GM10248 (cell line): ENCODE measurements at regions not wholly inside any gene's neighbourhood (a gene's known extent, or its start where the extent isn't known, plus 50 kb on each side); places are given as distances from the start of the nearest gene placed in this dataset.
"Not testable (repeated sequence)": the region's sequence is repeated elsewhere in the genome, so short reads cannot be mapped to it uniquely, and the experiment has no call there.

Source experiments
- CTCF ChIA-PET: fragments of 300-600 bp; sonication (Branson Sonifier 250); formaldehyde crosslinking; extraction: SDS; loops from one replicate; lab custom pipeline; 2021; ENCODE audit warnings: antibody characterized with exemption; lab: Yijun Ruan, JAX
- POLR2A ChIA-PET: fragments of 350-650 bp; sonication (Branson Sonifier 250); formaldehyde crosslinking; extraction: SDS; loops from one replicate; lab custom pipeline; 2020; ENCODE audit warnings: antibody characterized with exemption; lab: Yijun Ruan, JAX
- DNase-seq: peaks from one replicate; pipeline ENCODE4 v3.0.0; 2012; ENCODE audit errors: extremely low spot score
- TF ChIP-seq, protein P1 (sequence below): IDR thresholded peaks from 2 replicates; pipeline ENCODE4 v1.5.1; 2012; ENCODE audit warnings: mild to moderate bottlenecking, low read depth; ENCODE audit errors: extremely low read depth, missing control alignments, control extremely low read depth

DNA sequence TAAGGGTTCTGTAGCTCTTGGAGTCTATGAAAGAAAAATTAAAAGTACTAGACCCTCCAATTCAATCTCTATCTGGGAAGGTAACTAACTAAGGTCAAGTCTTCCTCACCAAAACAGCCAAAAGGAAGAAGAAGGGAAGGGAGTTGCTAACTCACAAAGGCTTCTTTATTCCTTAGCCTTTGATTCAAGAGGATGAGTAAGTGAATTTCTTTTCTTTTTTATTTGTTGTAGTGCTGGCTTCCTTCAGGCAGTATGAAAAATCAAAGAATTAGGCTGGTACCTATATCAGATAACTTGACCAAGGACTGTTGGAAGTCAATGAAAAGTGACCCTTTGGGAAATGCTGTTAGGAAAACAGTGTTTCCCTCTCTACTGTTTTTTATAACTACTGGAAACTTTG lies 144.4 kb upstream of the NRIP1 start:
- no peak for DNase-seq

DNA sequence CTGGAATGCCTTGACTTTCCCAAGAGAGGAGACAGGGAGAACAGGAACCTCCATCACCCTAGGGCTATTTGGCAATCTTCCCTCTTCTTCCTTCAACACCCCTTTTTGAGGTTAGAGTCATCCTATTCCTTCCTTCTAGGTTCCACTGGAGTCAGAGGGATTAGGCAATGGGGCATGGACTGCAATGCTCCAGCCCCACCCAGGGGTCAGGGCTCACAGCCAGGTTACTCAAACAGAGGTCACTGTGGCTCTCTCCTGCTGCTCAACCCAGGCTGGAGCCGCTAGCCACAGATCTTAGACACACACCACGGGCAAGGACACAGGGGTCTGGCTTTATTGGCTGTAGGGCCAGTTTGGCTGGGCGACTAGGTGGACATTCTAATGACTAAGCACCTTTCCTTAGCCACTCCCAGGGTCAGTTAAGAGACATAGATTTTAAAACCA lies 145.5 kb upstream of the NRIP1 start:
- no peak for DNase-seq
- ChIA-PET CTCF (interaction anchor here (0.7 to 1.6 kb wide), 2 partner anchors 10 to 31 kb away, joined by 3 to 4 read pairs; no protein-coding TSS in a partner anchor), POLR2A (no interaction called here)
- TF ChIP-seq, protein P1, sequence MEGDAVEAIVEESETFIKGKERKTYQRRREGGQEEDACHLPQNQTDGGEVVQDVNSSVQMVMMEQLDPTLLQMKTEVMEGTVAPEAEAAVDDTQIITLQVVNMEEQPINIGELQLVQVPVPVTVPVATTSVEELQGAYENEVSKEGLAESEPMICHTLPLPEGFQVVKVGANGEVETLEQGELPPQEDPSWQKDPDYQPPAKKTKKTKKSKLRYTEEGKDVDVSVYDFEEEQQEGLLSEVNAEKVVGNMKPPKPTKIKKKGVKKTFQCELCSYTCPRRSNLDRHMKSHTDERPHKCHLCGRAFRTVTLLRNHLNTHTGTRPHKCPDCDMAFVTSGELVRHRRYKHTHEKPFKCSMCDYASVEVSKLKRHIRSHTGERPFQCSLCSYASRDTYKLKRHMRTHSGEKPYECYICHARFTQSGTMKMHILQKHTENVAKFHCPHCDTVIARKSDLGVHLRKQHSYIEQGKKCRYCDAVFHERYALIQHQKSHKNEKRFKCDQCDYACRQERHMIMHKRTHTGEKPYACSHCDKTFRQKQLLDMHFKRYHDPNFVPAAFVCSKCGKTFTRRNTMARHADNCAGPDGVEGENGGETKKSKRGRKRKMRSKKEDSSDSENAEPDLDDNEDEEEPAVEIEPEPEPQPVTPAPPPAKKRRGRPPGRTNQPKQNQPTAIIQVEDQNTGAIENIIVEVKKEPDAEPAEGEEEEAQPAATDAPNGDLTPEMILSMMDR: no peak

More for the DNA sequence above, 144.4 kb upstream of the NRIP1 start:
- ChIA-PET CTCF (interaction anchor here (0.7 to 1.6 kb wide), 2 partner anchors 11 to 32 kb away, joined by 3 to 4 read pairs; no protein-coding TSS in a partner anchor), POLR2A (no interaction called here)
- TF ChIP-seq, protein P1: no peak

DNA sequence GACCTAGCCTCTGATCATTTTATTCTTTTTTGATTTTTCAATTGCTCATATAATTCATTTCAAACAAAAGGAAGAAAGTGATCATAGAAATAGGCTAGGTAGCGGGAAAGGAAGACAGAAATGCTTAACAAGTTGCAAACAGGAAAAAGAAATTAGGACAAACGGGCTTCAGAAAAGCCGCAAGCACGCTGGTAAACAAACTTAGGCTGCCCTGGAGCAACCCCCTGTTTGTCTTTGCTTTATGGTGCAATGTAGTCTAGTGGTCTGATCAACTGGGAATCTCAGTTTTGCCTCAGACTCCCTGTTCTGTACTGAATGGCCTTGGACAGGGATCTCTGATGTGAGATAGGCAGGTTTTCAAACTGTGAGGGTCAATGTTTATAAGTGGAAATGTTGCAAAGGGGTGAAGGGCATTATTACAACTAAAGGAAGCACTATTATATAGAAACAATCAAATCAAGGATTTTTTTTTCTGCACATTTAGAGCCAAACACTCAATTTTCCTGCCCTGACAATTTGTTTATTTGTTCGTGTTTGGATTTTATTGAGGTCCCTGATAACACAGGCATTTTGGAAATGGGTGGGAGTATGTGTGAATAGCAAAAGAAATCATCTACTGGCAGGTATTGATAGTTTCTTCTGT lies 146.8 kb upstream of the NRIP1 start:
- ChIA-PET POLR2A (no interaction called here), CTCF (no interaction called here)
- TF ChIP-seq, protein P1: no peak
- DNase-seq: no peak

DNA sequence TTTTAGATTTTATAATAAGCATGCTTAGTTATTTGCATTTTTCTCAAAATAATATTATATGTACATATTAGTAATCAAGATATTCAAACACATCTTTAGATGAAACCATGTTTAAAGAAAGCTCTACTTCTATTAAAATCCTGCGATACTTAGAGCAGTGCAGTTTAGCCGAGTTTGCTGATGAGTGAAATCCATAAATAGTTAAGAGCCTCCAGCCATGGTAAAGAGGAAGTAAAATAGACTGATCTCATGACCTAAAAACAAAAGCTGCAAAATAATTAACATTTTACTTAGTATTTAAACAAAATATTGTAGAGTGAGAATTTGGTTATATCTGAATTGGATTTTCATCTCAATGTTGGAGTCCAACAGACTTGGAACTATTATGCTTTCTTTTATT lies 147.4 kb upstream of the NRIP1 start:
- TF ChIP-seq, protein P1: no peak
- DNase-seq: no peak
- ChIA-PET CTCF (no interaction called here), POLR2A (no interaction called here)

DNA sequence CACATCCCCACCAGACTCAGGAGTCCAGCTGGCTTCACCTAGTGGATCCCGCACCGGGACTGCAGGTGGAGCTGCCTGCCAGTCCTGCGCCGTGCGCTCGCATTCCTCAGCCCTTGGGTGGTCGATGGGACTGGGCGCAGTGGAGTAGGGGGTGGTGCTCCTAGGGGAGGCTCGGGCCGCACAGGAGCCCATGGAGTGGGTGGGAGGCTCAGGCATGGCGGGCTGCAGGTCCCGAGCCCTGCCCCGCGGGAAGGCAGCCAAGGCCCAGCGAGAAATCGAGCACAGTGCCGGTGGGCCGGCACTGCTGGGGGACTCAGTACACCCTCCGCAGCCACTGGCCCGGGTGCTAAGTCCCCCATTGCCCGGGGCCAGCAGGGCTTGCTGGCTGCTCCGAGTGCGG lies 153.7 kb upstream of the NRIP1 start:
- CTCF ChIA-PET: interaction anchor here (1.4 kb wide), 1 partner anchor 12 kb away, joined by 3 read pairs; no protein-coding TSS in a partner anchor
- POLR2A ChIA-PET, DNase-seq: not testable (repeated sequence)

DNA sequence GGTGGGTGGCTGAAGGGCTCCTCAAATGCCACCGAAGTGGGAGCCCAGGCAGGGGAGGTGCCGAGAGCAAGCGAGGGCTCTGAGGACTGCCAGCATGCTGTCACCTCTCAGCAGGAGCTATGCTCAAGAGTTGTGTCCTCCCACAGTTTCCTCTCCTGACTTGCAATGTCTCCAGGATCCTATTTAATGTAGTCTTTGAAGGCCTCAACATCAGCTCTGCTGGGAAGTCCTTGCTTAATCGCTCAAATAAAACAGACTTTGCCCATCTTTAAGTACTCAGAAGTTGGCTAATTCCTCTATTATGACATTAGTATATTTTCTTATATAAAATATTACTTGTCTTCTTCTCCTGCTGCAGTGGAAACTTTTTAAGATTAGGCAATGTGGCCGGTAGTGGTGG lies 154.2 kb upstream of the NRIP1 start:
- no peak for DNase-seq
- TF ChIP-seq, protein P1: no peak
- CTCF ChIA-PET: interaction anchor here (1.4 kb wide), 1 partner anchor 11 kb away, joined by 3 read pairs; no protein-coding TSS in a partner anchor
- POLR2A ChIA-PET: no interaction called here

DNA sequence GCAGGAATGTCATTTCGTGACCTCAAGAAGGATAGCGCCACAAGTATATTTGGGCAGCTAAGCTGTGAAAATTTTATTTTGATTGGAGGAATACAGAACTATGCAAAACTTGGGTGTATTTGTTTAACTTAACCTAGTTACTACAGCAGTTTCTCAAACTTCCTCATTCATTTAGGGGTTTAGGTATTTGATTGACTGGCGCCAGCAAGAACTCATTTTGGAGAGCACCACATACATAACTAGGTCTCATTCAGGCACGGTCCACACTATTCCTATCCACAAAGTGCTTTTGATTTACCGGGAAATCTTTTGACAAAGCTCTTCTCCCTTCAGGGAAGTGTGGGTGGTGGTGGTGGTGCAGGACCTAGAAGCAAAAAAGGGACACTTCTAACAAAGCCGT lies 155.1 kb upstream of the NRIP1 start:
- ChIA-PET CTCF (interaction anchor here (1.0 kb wide), 1 partner anchor 11 kb away, joined by 4 read pairs; no protein-coding TSS in a partner anchor), POLR2A (no interaction called here)
- DNase-seq: no peak
- TF ChIP-seq, protein P1: no peak
